Transverse colon (tissue), 4 donors: ENCODE measurements at regions not wholly inside any gene's neighbourhood (a gene's known extent, or its start where the extent isn't known, plus 50 kb on each side); places are given as distances from the start of the nearest gene placed in this dataset.

Experiments used
- DNase-seq: peaks from one replicate; pipeline ENCODE4 v3.0.0-alpha.2; 2019
- H3K27ac ChIP-seq, 4 donors: fragments of 200-600 bp; sonication (generic); 2 replicates each; pipeline ENCODE4 v1.5.1; 2016 to 2018; ENCODE audit warnings: inconsistent platforms in 4 of 4
- H3K27me3 ChIP-seq: fragments of 200-600 bp; sonication (generic); 2 replicates; pipeline ENCODE4 v1.5.1; 2017; ENCODE audit warnings: inconsistent platforms
- H3K36me3 ChIP-seq, 4 donors: fragments of 200-600 bp; sonication (generic); 2 replicates each; pipeline ENCODE4 v1.5.1; 2017 to 2019; ENCODE audit warnings: inconsistent platforms in 4 of 4
- H3K4me1 ChIP-seq, 4 donors: fragments of 200-600 bp; sonication (generic); 2 replicates each; pipeline ENCODE4 v1.5.1; 2017 to 2020; ENCODE audit warnings: inconsistent platforms in 4 of 4
- H3K4me3 ChIP-seq, 4 donors: fragments of 200-600 bp; sonication (generic); 1 replicate in 1 of 4; 2 replicates in 3 of 4; pipeline versions ENCODE4 v1.5.1 to v1.6.1; 2017 to 2019; ENCODE audit warnings: inconsistent platforms in 4 of 4
- H3K9me3 ChIP-seq, 2 donors: fragments of 200-600 bp; sonication (generic); 2 replicates each; pipeline ENCODE4 v1.5.1; 2017 to 2019; ENCODE audit warnings: inconsistent platforms in 2 of 2
- CTCF ChIP-seq, 5 experiments: fragments of 200-600 bp in 3 of 5; fragments of 450-650 bp in 2 of 5; sonication (generic) in 3 of 5; IDR thresholded peaks; 1 replicate in 2 of 5; 2 replicates in 3 of 5; pipeline ENCODE4 v1.5.1; 2016 to 2017; ENCODE audit warnings: antibody characterized with exemption in 5 of 5, inconsistent platforms in 3 of 5, mild to moderate bottlenecking in 2 of 5, moderate library complexity in 1 of 5
- EP300 ChIP-seq: sonication (generic); formaldehyde crosslinking; IDR thresholded peaks from one replicate; pipeline ENCODE4 v1.6.1; 2017; ENCODE audit warnings: antibody characterized with exemption, low read depth
- POLR2A ChIP-seq: fragments of 450-650 bp; IDR thresholded peaks from one replicate; pipeline ENCODE4 v1.6.1; 2016; ENCODE audit warnings: antibody characterized with exemption, mild to moderate bottlenecking, moderate library complexity
- POLR2AphosphoS5 ChIP-seq, 3 donors: sonication (generic); formaldehyde crosslinking; IDR thresholded peaks; one replicate each; pipeline ENCODE4 v1.6.1; 2016; ENCODE audit warnings: antibody characterized with exemption in 3 of 3
- WGBS, 2 donors: methylation state at CpG; one replicate each; pipeline ENCODE4 v1.1.5; 2018; ENCODE audit warnings: low coverage in 1 of 2; 5-methylcytosine and 5-hydroxymethylcytosine counted together
- in situ Hi-C, 4 donors: fragments of 200-750 bp; cut with MboI; loops; one replicate each; pipeline versions ENCODE4 v1.15.0 to v1.15.1; 2017; ENCODE audit warnings: low sequenced_read_pairs in 3 of 4, low pct_ligation_motif_present in 1 of 4, low pct_unique_long_range_greater_than_20kb in 1 of 4
- intact Hi-C: fragments of 100-400 bp; cut with DNase I; formaldehyde crosslinking; loops from one replicate; pipeline ENCODE4 v1.15.1; 2023; ENCODE audit warnings: low total_unique reads

- Histone ChIP-seq H3K4me1 (peaks cover 0 to 15% (median 0%) of the 10 kb centered on the region in 4 donors), H3K4me3 (no peak overlapping the region), H3K27ac (no peak overlapping the region), H3K9me3 (no peaks in the 10 kb centered on the region), H3K27me3 (no peaks in the 10 kb centered on the region), H3K36me3 (no peaks in the 10 kb centered on the region)
- intact Hi-C loops (no loop called here), in situ Hi-C loops (no loop called here)
- DNase-seq, result peak; percentile 38
- no peak for TF ChIP-seq EP300
- WGBS, 2 donors, result 33 to 58% methylated on average over 3 to 4 of the region's 4 CpGs
Measured at GRCh38 chr4:22202246-22202974, 253.8 kb upstream of the KCNIP4 start.

GRCh38 chr4:22201256-22201655 is 252.7 kb upstream of the KCNIP4 start:
- intact Hi-C loops, result no loop called here
- no peak overlapping the region for H3K27ac ChIP-seq
- TF ChIP-seq POLR2AphosphoS5 (IDR thresholded peaks at IDR 0.05) (no peak), EP300 (no peak), CTCF (IDR thresholded peaks at IDR 0.05) (no peak), POLR2A (no peak)
- H3K9me3 ChIP-seq, result no peaks in the 10 kb centered on the region
- H3K27me3 ChIP-seq, result no peaks in the 10 kb centered on the region
- in situ Hi-C loops, result no loop called here
- H3K4me3 ChIP-seq, result no peak overlapping the region
- no peaks in the 10 kb centered on the region for H3K36me3 ChIP-seq
- WGBS, 2 donors, result 14 to 27% methylated on average over 2 of the region's 2 CpGs
- DNase-seq, result no peak
- H3K4me1 ChIP-seq, result peaks cover 0 to 15% (median 0%) of the 10 kb centered on the region in 4 donors

- no peak for DNase-seq
- WGBS, 2 donors, result 93% methylated on average over 3 of the region's 3 CpGs
- Histone ChIP-seq H3K36me3 (no peaks in the 10 kb centered on the region), H3K27me3 (no peaks in the 10 kb centered on the region), H3K27ac (no peak overlapping the region), H3K9me3 (no peaks in the 10 kb centered on the region), H3K4me3 (no peak overlapping the region), H3K4me1 (no peaks in the 10 kb centered on the region)
- in situ Hi-C loops, result no loop called here
- intact Hi-C loops, result loop anchor here (5.0 kb wide), 1 partner anchor 814 kb away; no protein-coding TSS in a partner anchor
- TF ChIP-seq POLR2A (no peak), EP300 (no peak), CTCF (IDR thresholded peaks at IDR 0.05) (no peak)
Measured at GRCh38 chr4:22196551-22196950, 248.0 kb upstream of the KCNIP4 start.

GRCh38 chr4:22192084-22192511 is 243.5 kb upstream of the KCNIP4 start:
- H3K27me3 ChIP-seq, result no peaks in the 10 kb centered on the region
- WGBS, 2 donors, result 30 to 39% methylated on average over 2 to 5 of the region's 5 CpGs
- no peaks in the 10 kb centered on the region for H3K36me3 ChIP-seq
- H3K4me1 ChIP-seq, result no peaks in the 10 kb centered on the region
- in situ Hi-C loops, result no loop called here
- no peaks in the 10 kb centered on the region for H3K9me3 ChIP-seq
- intact Hi-C loops, result no loop called here
- no peak overlapping the region for H3K27ac ChIP-seq
- TF ChIP-seq EP300 (no peak), CTCF (IDR thresholded peaks at IDR 0.05) (no peak), POLR2AphosphoS5 (IDR thresholded peaks at IDR 0.05) (no peak), POLR2A (no peak)
- no peak overlapping the region for H3K4me3 ChIP-seq
- no peak for DNase-seq

- H3K4me1 ChIP-seq, result no peaks in the 10 kb centered on the region
- in situ Hi-C loops, result no loop called here
- no peaks in the 10 kb centered on the region for H3K9me3 ChIP-seq
- no peak overlapping the region for H3K27ac ChIP-seq
- TF ChIP-seq EP300, result no peak
- TF ChIP-seq POLR2AphosphoS5 (IDR thresholded peaks at IDR 0.05), result no peak
- no peak for TF ChIP-seq CTCF (IDR thresholded peaks at IDR 0.05)
- TF ChIP-seq POLR2A, result no peak
- H3K36me3 ChIP-seq, result no peaks in the 10 kb centered on the region
- intact Hi-C loops, result no loop called here
- no peak overlapping the region for H3K4me3 ChIP-seq
- WGBS, 2 donors, result 72% methylated on average over 2 of the region's 2 CpGs; no CpG with 5 or more reads in 1 of the 2 donors
- no peaks in the 10 kb centered on the region for H3K27me3 ChIP-seq
- no peak for DNase-seq
Measured at GRCh38 chr4:22191565-22191964, 243.0 kb upstream of the KCNIP4 start.
